ENCODE measurements at regions not wholly inside any gene's neighbourhood (a gene's known extent, or its start where the extent isn't known, plus 50 kb on each side); places are given as distances from the start of the nearest gene placed in this dataset.

- Histone ChIP-seq H3K4me1 (ENCODE audit: control insufficient read depth, extremely low read depth, insufficient read depth, low read length) (no peaks in the 10 kb centered on the region), H3K9me3 (replicated peaks; ENCODE audit: control insufficient read depth, insufficient read depth, low read length) (no peaks in the 10 kb centered on the region), H3K9me1 (replicated peaks; ENCODE audit: control insufficient read depth, extremely low read depth, insufficient read depth, low read length) (no peaks in the 10 kb centered on the region), H3K9ac (replicated peaks; ENCODE audit: extremely low read depth, insufficient read depth, low read length) (no peak overlapping the region), H2AFZ (ENCODE audit: low read depth, low read length) (no peak overlapping the region), H3K27ac (ENCODE audit: insufficient read depth, low read depth, low read length) (no peak overlapping the region), H3K4me2 (ENCODE audit: insufficient read depth, low read length) (no peak overlapping the region), H3K27me3 (ENCODE audit: control insufficient read depth in 2 of 2, insufficient read depth in 2 of 2, low read length in 2 of 2) (peaks cover 0 to 9% of the 10 kb centered on the region in 2 experiments), H3K36me3 (ENCODE audit: control insufficient read depth in 2 of 2, extremely low read depth in 1 of 2, insufficient read depth in 2 of 2, low read length in 2 of 2) (no peaks in the 10 kb centered on the region), H4K20me1 (replicated peaks; ENCODE audit: control insufficient read depth, extremely low read depth, insufficient read depth, low read length) (no peaks in the 10 kb centered on the region), H3K4me3 (replicated peaks in 1 of 3; ENCODE audit: insufficient read depth in 1 of 3, low read depth in 1 of 3, low read length in 3 of 3) (no peak overlapping the region), H3K79me2 (ENCODE audit: control insufficient read depth, insufficient read depth, low read length) (no peaks in the 10 kb centered on the region)
- ChIA-PET CTCF (no interaction called here), POLR2A (no interaction called here)
- dilution Hi-C loops (cut with MboI; ENCODE audit: extremely low pct_ligation_motif_present, low sequenced_read_pairs), result no loop called here
- no TSS peak for BruUV-seq (replicated peaks)
- intact Hi-C loops (cut with micrococcal nuclease), result no loop called here
- FAIRE-seq (no peak), DNase-seq (ENCODE audit: low read depth, low spot score) (no peak)
- TF ChIP-seq JUN (IDR thresholded peaks at IDR 0.05; ENCODE audit: borderline replicate concordance, insufficient read depth, insufficient read length, low read depth) (no peak), CTCF (IDR thresholded peaks at IDR 0.05; ENCODE audit: extremely low read depth in 1 of 2, insufficient read depth in 1 of 2, low read depth in 1 of 2, low read length in 2 of 2) (no peak), MAX (IDR thresholded peaks at IDR 0.05; ENCODE audit: insufficient read depth, insufficient read length) (no peak), MYC (IDR thresholded peaks at IDR 0.05; ENCODE audit: low read depth, low read length) (no peak)
These were observed 345.2 kb downstream of the ZSWIM6 start for GRCh38 chr5:61677220-61677619.

- Histone ChIP-seq H3K9me3 (replicated peaks; ENCODE audit: control insufficient read depth, insufficient read depth, low read length) (no peaks in the 10 kb centered on the region), H3K9ac (replicated peaks; ENCODE audit: extremely low read depth, insufficient read depth, low read length) (no peak overlapping the region), H3K4me1 (ENCODE audit: control insufficient read depth, extremely low read depth, insufficient read depth, low read length) (no peaks in the 10 kb centered on the region), H3K36me3 (ENCODE audit: control insufficient read depth in 2 of 2, extremely low read depth in 1 of 2, insufficient read depth in 2 of 2, low read length in 2 of 2) (no peaks in the 10 kb centered on the region), H3K27me3 (ENCODE audit: control insufficient read depth in 2 of 2, insufficient read depth in 2 of 2, low read length in 2 of 2) (peaks cover 0 to 7% of the 10 kb centered on the region in 2 experiments), H3K4me2 (ENCODE audit: insufficient read depth, low read length) (no peak overlapping the region), H3K4me3 (replicated peaks in 1 of 3; ENCODE audit: insufficient read depth in 1 of 3, low read depth in 1 of 3, low read length in 3 of 3) (no peak overlapping the region), H2AFZ (ENCODE audit: low read depth, low read length) (no peak overlapping the region), H3K9me1 (replicated peaks; ENCODE audit: control insufficient read depth, extremely low read depth, insufficient read depth, low read length) (no peaks in the 10 kb centered on the region), H3K79me2 (ENCODE audit: control insufficient read depth, insufficient read depth, low read length) (no peaks in the 10 kb centered on the region), H3K27ac (ENCODE audit: insufficient read depth, low read depth, low read length) (no peak overlapping the region), H4K20me1 (replicated peaks; ENCODE audit: control insufficient read depth, extremely low read depth, insufficient read depth, low read length) (no peaks in the 10 kb centered on the region)
- FAIRE-seq, result no peak
- DNase-seq (ENCODE audit: low read depth, low spot score), result no peak
- TF ChIP-seq JUN (IDR thresholded peaks at IDR 0.05; ENCODE audit: borderline replicate concordance, insufficient read depth, insufficient read length, low read depth), result no peak
- no peak for TF ChIP-seq GATA2 (IDR thresholded peaks at IDR 0.05; ENCODE audit: insufficient read depth, insufficient read length, low read depth, low read length)
- no peak for TF ChIP-seq CTCF (IDR thresholded peaks at IDR 0.05; ENCODE audit: extremely low read depth in 1 of 2, insufficient read depth in 1 of 2, low read depth in 1 of 2, low read length in 2 of 2)
- no peak for TF ChIP-seq MYC (IDR thresholded peaks at IDR 0.05; ENCODE audit: low read depth, low read length)
- no peak for TF ChIP-seq POLR2A (IDR thresholded peaks at IDR 0.05; ENCODE audit: low read depth, low read length)
- TF ChIP-seq FOS (IDR thresholded peaks at IDR 0.05; ENCODE audit: borderline replicate concordance, insufficient read depth, low read length), result no peak
- TF ChIP-seq EZH2 (IDR thresholded peaks at IDR 0.05; ENCODE audit: borderline replicate concordance, low read depth, low read length, severe bottlenecking), result no peak
- no peak for TF ChIP-seq MAX (IDR thresholded peaks at IDR 0.05; ENCODE audit: insufficient read depth, insufficient read length)
- no peak for TF ChIP-seq POLR2AphosphoS5 (IDR thresholded peaks at IDR 0.05; ENCODE audit: insufficient read depth, low read depth, low read length)
- CTCF ChIA-PET, result no interaction called here
- intact Hi-C loops (cut with micrococcal nuclease), result no loop called here
- no TSS peak for BruUV-seq (replicated peaks)
- POLR2A ChIA-PET, result no interaction called here
- dilution Hi-C loops (cut with MboI; ENCODE audit: extremely low pct_ligation_motif_present, low sequenced_read_pairs), result no loop called here
These were observed 346.9 kb downstream of the ZSWIM6 start for GRCh38 chr5:61678966-61679365.
